MCF 10A (cell line): ENCODE measurements at regions not wholly inside any gene's neighbourhood (a gene's known extent, or its start where the extent isn't known, plus 50 kb on each side); places are given as distances from the start of the nearest gene placed in this dataset.
"Not testable (repeated sequence)": the region's sequence is repeated elsewhere in the genome, so short reads cannot be mapped to it uniquely, and the experiment has no call there.

ENCODE experiments used
- BruUV-seq: library from RNA; stranded (reverse); fragments of 400-500 nt; replicated peaks from 2 replicates; lab custom pipeline; 2021; lab: Mats Ljungman, UMichigan
- CTCF ChIA-PET: fragments of 300-600 bp; sonication (Branson Sonifier 250); formaldehyde crosslinking; extraction: SDS; loops from one replicate; lab custom pipeline; 2021; ENCODE audit warnings: antibody characterized with exemption, inconsistent platforms; lab: Yijun Ruan, JAX
- POLR2A ChIA-PET: fragments of 300-600, 350-650 bp; sonication (Branson Sonifier 250); formaldehyde crosslinking; extraction: SDS; loops from one replicate; lab custom pipeline; 2020; ENCODE audit warnings: antibody characterized with exemption, inconsistent platforms; lab: Yijun Ruan, JAX
- DNase-seq: peaks from one replicate; pipeline ENCODE4 v3.0.0-alpha.2; 2018; ENCODE audit not compliant: unreplicated experiment
- H3K27ac Mint-ChIP-seq: one replicate; pipeline ENCODE4 v1.8.0; 2022; ENCODE audit warnings: mild to moderate bottlenecking, low read depth, mixed read lengths; ENCODE audit not compliant: unreplicated experiment
- H3K27me3 Mint-ChIP-seq: one replicate; pipeline ENCODE4 v1.8.0; 2022; ENCODE audit warnings: mixed read lengths; ENCODE audit not compliant: insufficient read depth, unreplicated experiment
- H3K36me3 Mint-ChIP-seq: one replicate; pipeline ENCODE4 v1.8.0; 2022; ENCODE audit warnings: mild to moderate bottlenecking, moderate library complexity, mixed read lengths; ENCODE audit not compliant: insufficient read depth, unreplicated experiment
- H3K4me1 Mint-ChIP-seq: one replicate; pipeline ENCODE4 v1.8.0; 2022; ENCODE audit warnings: mixed read lengths; ENCODE audit not compliant: insufficient read depth, unreplicated experiment
- H3K4me3 Mint-ChIP-seq: one replicate; pipeline ENCODE4 v1.8.0; 2022; ENCODE audit warnings: mild to moderate bottlenecking, moderate library complexity, mixed read lengths; ENCODE audit not compliant: unreplicated experiment
- H3K9me3 Mint-ChIP-seq: one replicate; pipeline ENCODE4 v1.8.0; 2022; ENCODE audit warnings: mixed read lengths; ENCODE audit not compliant: unreplicated experiment
- CTCF ChIP-seq: fragments of 200-600 bp; IDR thresholded peaks from one replicate; pipeline ENCODE4 v1.8.0; 2022; ENCODE audit warnings: antibody characterized with exemption, mild to moderate bottlenecking; ENCODE audit not compliant: unreplicated experiment
- intact Hi-C: fragments of 100-400 bp; cut with micrococcal nuclease; formaldehyde crosslinking; loops from 2 replicates; pipeline ENCODE4 v1.14.1; 2022

- H3K36me3 Mint-ChIP-seq, BruUV-seq, H3K27me3 Mint-ChIP-seq, intact Hi-C loops, POLR2A ChIA-PET, DNase-seq, H3K4me1 Mint-ChIP-seq, H3K27ac Mint-ChIP-seq, H3K9me3 Mint-ChIP-seq, H3K4me3 Mint-ChIP-seq: not testable (repeated sequence)
- CTCF ChIA-PET, result interaction anchor here (0.6 to 1.9 kb wide), 4 partner anchors 12 to 182 kb away, joined by 3 to 6 read pairs (median 3); no protein-coding TSS in a partner anchor
Measured at GRCh38 chr7:67358738-67359137, 362.1 kb downstream of the TYW1 start.

- intact Hi-C loops, result no loop called here
- no peak overlapping the region for H3K4me3 Mint-ChIP-seq
- H3K36me3 Mint-ChIP-seq, result no peaks in the 10 kb centered on the region
- H3K27ac Mint-ChIP-seq, result no peak overlapping the region
- H3K27me3 Mint-ChIP-seq, result no peaks in the 10 kb centered on the region
- ChIA-PET POLR2A (no interaction called here), CTCF (interaction anchor here (0.5 to 1.2 kb wide), 3 partner anchors 11 to 18 kb away, joined by 3 to 4 read pairs (median 3); no protein-coding TSS in a partner anchor)
- no TSS peak for BruUV-seq
- DNase-seq, result no peak
- no peak for TF ChIP-seq CTCF
- H3K4me1 Mint-ChIP-seq, result no peaks in the 10 kb centered on the region
- H3K9me3 Mint-ChIP-seq, result no peaks in the 10 kb centered on the region
Measured at GRCh38 chr7:67359900-67360299, 363.3 kb downstream of the TYW1 start.

- no peaks in the 10 kb centered on the region for H3K27me3 Mint-ChIP-seq
- no peaks in the 10 kb centered on the region for H3K36me3 Mint-ChIP-seq
- TF ChIP-seq CTCF, result no peak
- H3K9me3 Mint-ChIP-seq, result no peaks in the 10 kb centered on the region
- intact Hi-C loops, result no loop called here
- H3K27ac Mint-ChIP-seq, result no peak overlapping the region
- POLR2A ChIA-PET, result interaction anchor here (0.6 kb wide), 1 partner anchor 59 kb away, joined by 3 read pairs; no protein-coding TSS in a partner anchor
- no peaks in the 10 kb centered on the region for H3K4me1 Mint-ChIP-seq
- BruUV-seq, result no TSS peak
- CTCF ChIA-PET, result interaction anchor here (1.0 kb wide), 1 partner anchor 17 kb away, joined by 3 read pairs; no protein-coding TSS in a partner anchor
- no peak for DNase-seq
- H3K4me3 Mint-ChIP-seq, result no peak overlapping the region
Measured at GRCh38 chr7:67361150-67361549, 364.5 kb downstream of the TYW1 start.

GRCh38 chr7:67364441-67365017 is 367.9 kb downstream of the TYW1 start:
- ChIA-PET CTCF (interaction anchor here (2.6 kb wide), 1 partner anchor 14 kb away, joined by 12 read pairs; no protein-coding TSS in a partner anchor), POLR2A (no interaction called here)

More at GRCh38 chr7:67364441-67365017, 367.9 kb downstream of the TYW1 start:
- no peaks in the 10 kb centered on the region for H3K4me1 Mint-ChIP-seq
- no peaks in the 10 kb centered on the region for H3K9me3 Mint-ChIP-seq
- H3K27me3 Mint-ChIP-seq, result no peaks in the 10 kb centered on the region
- TF ChIP-seq CTCF, result no peak
- no peaks in the 10 kb centered on the region for H3K36me3 Mint-ChIP-seq
- DNase-seq, result no peak
- no TSS peak for BruUV-seq
- H3K27ac Mint-ChIP-seq, result no peak overlapping the region
- intact Hi-C loops, result no loop called here
- no peak overlapping the region for H3K4me3 Mint-ChIP-seq
